ENCODE measurements at regions not wholly inside any gene's neighbourhood (a gene's known extent, or its start where the extent isn't known, plus 50 kb on each side); places are given as distances from the start of the nearest gene placed in this dataset.
"Not testable (repeated sequence)": the region's sequence is repeated elsewhere in the genome, so short reads cannot be mapped to it uniquely, and the experiment has no call there.

DNA sequence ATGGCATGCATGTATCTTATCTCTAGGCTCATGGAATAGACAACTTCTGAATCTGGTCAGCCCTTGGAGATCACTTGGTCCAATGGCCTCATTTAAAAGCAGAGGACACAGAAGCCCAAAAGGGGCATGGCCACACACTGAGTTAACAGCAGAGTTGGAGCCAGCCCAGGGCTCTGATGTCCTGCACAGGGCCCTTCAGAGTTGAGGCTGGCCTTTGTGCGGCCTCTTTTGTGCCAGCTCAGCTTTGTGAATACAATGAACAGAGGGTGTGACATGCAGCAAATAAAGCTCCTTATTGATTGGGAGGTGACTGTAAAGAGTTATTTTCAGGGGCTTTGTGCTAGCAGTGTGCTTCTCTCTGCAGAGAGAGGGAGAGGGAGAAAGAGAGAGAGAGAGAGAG, 150.1 kb upstream of the STK32A start:
- 88% methylated on average over 1 of the region's 1 CpG for WGBS

DNA sequence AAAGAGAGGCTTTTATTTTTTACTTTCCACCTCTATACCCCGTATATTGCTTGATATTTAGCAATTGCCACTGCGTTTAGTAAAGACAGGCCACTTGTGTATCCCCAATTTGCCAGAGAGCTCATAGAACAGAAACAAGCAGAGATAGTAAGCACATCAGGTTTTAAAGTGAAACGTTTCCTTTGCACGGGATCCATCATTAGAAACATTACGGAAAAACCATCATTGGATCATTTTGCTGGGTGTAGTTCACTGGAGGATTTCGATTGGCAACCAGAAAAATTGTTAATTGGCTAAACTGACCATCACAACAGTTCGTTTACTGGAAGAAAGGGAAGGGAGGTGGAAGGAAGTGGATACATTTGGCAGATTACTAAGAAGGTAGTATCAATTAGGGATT, 149.4 kb upstream of the STK32A start:
- H3K4me1 ChIP-seq (ENCODE audit: insufficient read depth, low read length), result peaks cover 5% of the 10 kb centered on the region; the same call in 1 of the 2 replicates
- H3K9me3 ChIP-seq (ENCODE audit: insufficient read depth, low read depth, low read length), result no peaks in the 10 kb centered on the region
- WGBS, result 91% methylated on average over 7 of the region's 7 CpGs
- H3K9ac ChIP-seq (ENCODE audit: low read depth, low read length), result no peak overlapping the region
- no peak overlapping the region for H3K27ac ChIP-seq (ENCODE audit: low read depth, low read length)
- no peaks in the 10 kb centered on the region for H3K36me3 ChIP-seq (ENCODE audit: insufficient read depth, low read length)
- no peaks in the 10 kb centered on the region for H3K27me3 ChIP-seq (ENCODE audit: insufficient read depth, low read length)
- no peak overlapping the region for H3K4me3 ChIP-seq (ENCODE audit: low read length)

More for the DNA sequence above, 150.1 kb upstream of the STK32A start:
- Histone ChIP-seq H3K36me3 (ENCODE audit: insufficient read depth, low read length) (no peaks in the 10 kb centered on the region), H3K27me3 (ENCODE audit: insufficient read depth, low read length) (no peaks in the 10 kb centered on the region), H3K9ac (ENCODE audit: low read depth, low read length) (no peak overlapping the region), H3K4me3 (ENCODE audit: low read length) (no peak overlapping the region), H3K27ac (ENCODE audit: low read depth, low read length) (no peak overlapping the region), H3K4me1 (ENCODE audit: insufficient read depth, low read length) (peaks cover 5% of the 10 kb centered on the region; the same call in 1 of the 2 replicates), H3K9me3 (ENCODE audit: insufficient read depth, low read depth, low read length) (no peaks in the 10 kb centered on the region)

DNA sequence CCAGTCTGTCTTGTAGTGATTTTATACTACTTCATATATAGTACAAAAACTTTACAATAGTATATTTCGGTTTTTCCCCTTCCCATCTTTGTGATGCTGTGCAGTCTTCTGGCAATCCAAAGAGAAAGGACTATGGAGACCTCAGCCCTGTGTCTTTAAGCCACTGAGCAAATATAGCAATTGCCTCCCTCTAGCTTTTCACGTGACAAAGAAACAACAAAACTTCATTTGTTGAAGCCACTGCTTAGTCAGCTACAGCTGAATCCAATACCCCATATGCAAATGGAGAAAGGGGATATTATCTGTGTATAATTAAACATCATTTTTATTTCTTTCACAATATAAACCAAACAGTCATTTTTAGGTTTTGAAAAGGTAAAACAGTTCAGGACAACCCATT, 142.8 kb upstream of the STK32A start:
- no peaks in the 10 kb centered on the region for H3K27me3 ChIP-seq (ENCODE audit: insufficient read depth, low read length)
- H3K36me3 ChIP-seq (ENCODE audit: insufficient read depth, low read length), result no peaks in the 10 kb centered on the region
- no peak overlapping the region for H3K9ac ChIP-seq (ENCODE audit: low read depth, low read length)
- H3K9me3 ChIP-seq (ENCODE audit: insufficient read depth, low read depth, low read length), result no peaks in the 10 kb centered on the region
- no peak overlapping the region for H3K27ac ChIP-seq (ENCODE audit: low read depth, low read length)
- H3K4me1 ChIP-seq (ENCODE audit: insufficient read depth, low read length), result peaks cover 5% of the 10 kb centered on the region
- 80% methylated on average over 2 of the region's 2 CpGs for WGBS
- no peak overlapping the region for H3K4me3 ChIP-seq (ENCODE audit: low read length)

DNA sequence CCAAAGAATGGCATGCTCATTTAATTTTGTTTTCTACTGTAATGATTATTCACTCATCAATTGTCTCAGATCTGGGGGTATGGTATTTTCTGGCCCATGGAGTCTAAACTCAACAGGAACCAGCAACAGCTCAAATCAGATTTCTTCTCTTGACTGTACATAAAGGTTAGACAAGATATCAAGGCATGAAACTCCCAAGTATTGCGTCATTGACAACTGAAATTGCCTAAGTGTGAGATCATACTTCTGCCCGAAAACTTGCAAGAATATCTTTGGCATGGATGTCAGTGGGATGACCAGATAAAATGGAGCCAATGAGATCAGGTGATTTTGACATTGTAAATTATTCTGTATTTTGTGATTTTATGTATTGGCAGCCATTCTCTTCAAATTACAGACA, 141.7 kb upstream of the STK32A start:
- 91% methylated on average over 2 of the region's 2 CpGs for WGBS
- no peaks in the 10 kb centered on the region for H3K27me3 ChIP-seq (ENCODE audit: insufficient read depth, low read length)
- peaks cover 5% of the 10 kb centered on the region for H3K4me1 ChIP-seq (ENCODE audit: insufficient read depth, low read length)
- H3K4me3 ChIP-seq (ENCODE audit: low read length), result no peak overlapping the region
- no peaks in the 10 kb centered on the region for H3K9me3 ChIP-seq (ENCODE audit: insufficient read depth, low read depth, low read length)
- no peak overlapping the region for H3K27ac ChIP-seq (ENCODE audit: low read depth, low read length)
- no peaks in the 10 kb centered on the region for H3K36me3 ChIP-seq (ENCODE audit: insufficient read depth, low read length)
- H3K9ac ChIP-seq (ENCODE audit: low read depth, low read length), result no peak overlapping the region

DNA sequence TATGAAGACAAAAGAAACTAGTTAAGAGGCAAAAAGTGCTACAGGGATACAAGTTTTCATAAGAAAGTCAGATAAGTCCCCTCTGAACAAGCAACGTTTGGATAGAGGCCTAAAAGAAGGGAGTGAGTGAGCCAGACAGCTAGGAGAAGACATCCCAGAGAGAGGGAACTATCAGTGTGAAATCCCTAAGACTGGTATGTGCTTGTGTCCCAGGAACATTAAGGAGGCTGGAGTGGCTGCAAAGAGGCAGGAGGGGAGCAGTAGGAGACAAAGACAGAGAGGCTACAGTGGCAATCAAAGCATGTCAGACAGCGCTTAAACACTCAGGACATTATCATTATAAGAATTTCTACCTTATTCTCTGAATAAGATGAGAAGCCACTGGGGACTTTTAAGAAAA, 139.1 kb upstream of the STK32A start:
- Histone ChIP-seq H3K9ac (ENCODE audit: low read depth, low read length) (no peak overlapping the region), H3K27me3 (ENCODE audit: insufficient read depth, low read length) (no peaks in the 10 kb centered on the region), H3K4me1 (ENCODE audit: insufficient read depth, low read length) (peaks cover 12% of the 10 kb centered on the region), H3K27ac (ENCODE audit: low read depth, low read length) (no peak overlapping the region), H3K9me3 (ENCODE audit: insufficient read depth, low read depth, low read length) (no peaks in the 10 kb centered on the region), H3K4me3 (ENCODE audit: low read length) (no peak overlapping the region), H3K36me3 (ENCODE audit: insufficient read depth, low read length) (no peaks in the 10 kb centered on the region)
- WGBS, result 69% methylated on average over 1 of the region's 2 CpGs

DNA sequence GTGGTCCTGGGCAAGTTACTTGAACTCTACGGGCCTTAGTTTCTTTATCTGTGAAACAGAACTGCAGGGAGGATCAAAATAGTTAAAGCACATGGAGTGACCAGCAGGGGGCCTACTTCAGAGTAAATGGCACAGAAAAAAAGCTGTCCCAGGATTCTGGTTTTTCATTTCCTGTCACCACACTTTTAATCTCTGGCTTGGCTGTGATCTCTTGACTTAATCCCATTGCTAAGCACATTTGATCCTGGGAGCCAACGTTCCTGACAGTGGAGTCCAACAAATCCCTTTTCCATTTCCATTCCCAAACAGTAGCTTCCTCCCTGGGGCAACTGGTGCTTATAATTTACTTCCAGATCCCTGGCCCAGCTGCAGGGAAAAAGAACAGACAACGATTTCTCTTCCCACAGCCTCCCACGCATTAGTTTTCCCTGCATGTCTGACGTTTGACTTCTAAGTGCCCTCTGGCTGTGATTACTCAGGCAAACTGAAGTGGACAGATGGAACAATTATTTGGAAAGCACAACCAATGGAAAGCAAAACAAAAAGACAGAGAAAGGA, 136.5 kb upstream of the STK32A start:
- H3K9me3 ChIP-seq (ENCODE audit: insufficient read depth, low read depth, low read length), result no peaks in the 10 kb centered on the region
- H3K36me3 ChIP-seq (ENCODE audit: insufficient read depth, low read length), result no peaks in the 10 kb centered on the region
- no peak overlapping the region for H3K4me3 ChIP-seq (ENCODE audit: low read length)
- no peaks in the 10 kb centered on the region for H3K27me3 ChIP-seq (ENCODE audit: insufficient read depth, low read length)
- no peak overlapping the region for H3K27ac ChIP-seq (ENCODE audit: low read depth, low read length)
- WGBS, result 30% methylated on average over 5 of the region's 5 CpGs
- H3K9ac ChIP-seq (ENCODE audit: low read depth, low read length), result no peak overlapping the region
- peaks cover 7% of the 10 kb centered on the region for H3K4me1 ChIP-seq (ENCODE audit: insufficient read depth, low read length)

DNA sequence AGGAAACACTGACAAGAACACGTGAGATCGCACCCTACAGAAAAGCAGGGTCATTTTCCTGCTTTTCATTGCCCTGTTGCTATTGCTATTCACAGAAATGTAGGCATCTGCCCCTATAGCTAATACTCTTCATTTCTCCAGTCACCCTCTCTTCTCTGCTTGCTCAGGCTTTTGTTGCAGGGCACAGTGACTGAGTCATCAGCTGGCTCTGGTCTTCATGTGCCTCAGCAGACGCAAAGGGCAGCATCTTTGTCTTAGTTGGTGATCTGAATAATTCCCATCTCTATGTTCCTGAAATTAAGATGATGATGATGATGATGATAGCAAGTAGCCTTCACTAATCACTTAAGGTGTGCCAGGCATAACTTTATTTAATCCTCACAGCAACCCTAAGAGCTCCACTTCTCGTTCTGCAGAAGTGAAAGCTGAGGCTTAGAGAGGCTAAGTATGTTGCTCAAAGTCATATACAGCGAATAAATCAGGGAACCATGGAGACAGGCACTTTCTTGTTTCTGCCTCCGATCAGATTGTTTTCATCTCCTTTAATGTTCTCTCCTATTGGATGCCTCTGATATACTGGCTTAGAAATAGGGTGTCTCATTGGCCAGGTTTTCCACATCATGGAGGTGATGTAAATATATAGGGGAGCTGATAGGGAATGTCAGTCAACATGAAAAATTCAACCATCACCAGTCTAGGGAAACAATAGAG, 133.0 kb upstream of the STK32A start:
- Histone ChIP-seq H3K27ac (ENCODE audit: low read depth, low read length) (no peak overlapping the region), H3K4me1 (ENCODE audit: insufficient read depth, low read length) (peaks cover 7% of the 10 kb centered on the region; the same call in 1 of the 2 replicates), H3K27me3 (ENCODE audit: insufficient read depth, low read length) (no peaks in the 10 kb centered on the region), H3K4me3 (ENCODE audit: low read length) (no peak overlapping the region), H3K36me3 (ENCODE audit: insufficient read depth, low read length) (no peaks in the 10 kb centered on the region), H3K9me3 (ENCODE audit: insufficient read depth, low read depth, low read length) (no peaks in the 10 kb centered on the region), H3K9ac (ENCODE audit: low read depth, low read length) (no peak overlapping the region)
- WGBS, result 89% methylated on average over 6 of the region's 6 CpGs

DNA sequence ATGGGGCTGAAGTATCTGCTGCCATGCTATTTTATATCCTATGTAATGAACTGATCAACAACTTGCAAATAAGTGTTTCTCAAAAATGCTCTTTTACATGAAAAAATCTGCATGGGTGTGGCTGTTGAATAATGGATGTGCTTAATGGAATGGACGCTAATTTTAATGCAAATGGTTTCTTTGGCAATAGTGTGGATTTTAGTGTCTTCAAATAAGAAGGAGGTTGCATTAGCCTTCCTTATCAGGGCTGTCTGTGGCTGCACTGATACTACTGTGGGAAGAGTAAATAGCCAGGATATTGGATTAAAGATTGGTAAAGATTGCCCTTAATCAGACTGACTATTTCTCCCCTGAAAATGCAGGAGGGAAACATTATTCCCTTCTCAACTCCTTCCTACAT, 121.9 kb upstream of the STK32A start:
- Histone ChIP-seq H3K27me3 (ENCODE audit: insufficient read depth, low read length) (no peaks in the 10 kb centered on the region), H3K27ac (ENCODE audit: low read depth, low read length) (no peak overlapping the region), H3K9ac (ENCODE audit: low read depth, low read length) (no peak overlapping the region), H3K4me3 (ENCODE audit: low read length) (no peak overlapping the region), H3K4me1 (ENCODE audit: insufficient read depth, low read length) (no peaks in the 10 kb centered on the region), H3K9me3 (ENCODE audit: insufficient read depth, low read depth, low read length) (no peaks in the 10 kb centered on the region), H3K36me3 (ENCODE audit: insufficient read depth, low read length) (no peaks in the 10 kb centered on the region)
- WGBS, result 82% methylated on average over 1 of the region's 1 CpG

DNA sequence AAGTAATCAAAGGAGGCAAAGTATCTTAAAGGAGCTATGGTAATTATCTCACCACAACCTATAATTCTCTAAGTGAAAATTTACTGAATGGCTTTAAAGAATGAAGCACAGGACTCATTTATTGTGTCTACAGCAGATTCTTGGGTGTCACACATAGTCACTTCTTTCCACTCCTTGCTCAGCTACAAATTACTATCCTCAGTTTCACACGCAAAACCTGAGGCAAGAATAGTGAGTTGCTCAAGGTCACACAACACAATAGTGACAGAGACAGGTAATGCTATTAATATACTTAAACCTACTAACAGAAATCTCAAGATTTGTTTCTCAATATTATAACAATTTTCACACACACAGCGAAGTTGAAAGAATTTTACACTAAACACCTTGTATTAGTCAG, 120.9 kb upstream of the STK32A start:
- H3K36me3 ChIP-seq (ENCODE audit: insufficient read depth, low read length), result no peaks in the 10 kb centered on the region
- no peak overlapping the region for H3K4me3 ChIP-seq (ENCODE audit: low read length)
- H3K27ac ChIP-seq (ENCODE audit: low read depth, low read length), result no peak overlapping the region
- H3K9me3 ChIP-seq (ENCODE audit: insufficient read depth, low read depth, low read length), result no peaks in the 10 kb centered on the region
- 90% methylated on average over 1 of the region's 2 CpGs for WGBS
- no peaks in the 10 kb centered on the region for H3K4me1 ChIP-seq (ENCODE audit: insufficient read depth, low read length)
- H3K9ac ChIP-seq (ENCODE audit: low read depth, low read length), result no peak overlapping the region
- no peaks in the 10 kb centered on the region for H3K27me3 ChIP-seq (ENCODE audit: insufficient read depth, low read length)

DNA sequence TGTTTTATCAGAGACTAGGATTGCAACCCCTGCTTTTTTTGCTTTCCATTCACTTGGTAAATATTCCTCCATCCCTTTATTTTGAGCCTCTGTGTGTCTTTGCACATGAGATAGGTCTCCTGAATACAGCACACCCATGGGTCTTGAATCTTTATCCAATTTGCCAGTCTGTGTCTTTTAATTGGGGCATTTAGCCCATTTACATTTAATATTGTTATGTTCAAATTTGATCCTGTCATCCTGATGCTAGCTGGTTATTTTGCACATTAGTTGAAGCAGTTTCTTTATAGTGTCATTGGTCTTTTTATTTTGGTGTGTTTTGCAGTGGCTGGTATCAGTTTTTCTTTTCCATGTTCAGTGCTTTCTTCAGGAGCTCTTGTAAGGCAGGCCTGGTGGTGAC, 95.1 kb upstream of the STK32A start:
- H3K27me3 ChIP-seq (ENCODE audit: insufficient read depth, low read length); H3K9me3 ChIP-seq (ENCODE audit: insufficient read depth, low read depth, low read length); H3K36me3 ChIP-seq (ENCODE audit: insufficient read depth, low read length); H3K4me3 ChIP-seq (ENCODE audit: low read length); H3K9ac ChIP-seq (ENCODE audit: low read depth, low read length); H3K27ac ChIP-seq (ENCODE audit: low read depth, low read length); H3K4me1 ChIP-seq (ENCODE audit: insufficient read depth, low read length): not testable (repeated sequence)

DNA sequence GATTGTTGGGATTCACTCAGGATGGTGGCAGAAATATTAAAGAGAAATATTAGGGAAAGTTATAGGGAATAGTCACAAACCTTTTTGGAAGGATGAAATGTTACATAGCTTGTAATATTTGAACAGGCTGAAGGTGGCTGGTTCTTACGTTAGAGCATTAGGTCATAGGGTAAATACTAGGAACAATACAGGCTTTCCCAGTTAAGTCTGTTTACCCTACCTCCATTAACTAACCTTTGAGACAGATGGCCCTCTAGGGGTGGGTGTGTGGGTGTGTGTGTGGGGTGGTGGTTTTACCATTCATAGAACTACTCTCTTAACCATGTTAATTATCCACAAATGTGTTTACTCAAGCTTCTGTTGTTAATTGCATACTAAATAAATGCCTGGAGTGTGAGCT, 94.3 kb upstream of the STK32A start:
- Histone ChIP-seq H3K36me3 (ENCODE audit: insufficient read depth, low read length) (no peaks in the 10 kb centered on the region), H3K4me1 (ENCODE audit: insufficient read depth, low read length) (no peaks in the 10 kb centered on the region), H3K4me3 (ENCODE audit: low read length) (no peak overlapping the region), H3K27me3 (ENCODE audit: insufficient read depth, low read length) (no peaks in the 10 kb centered on the region), H3K9me3 (ENCODE audit: insufficient read depth, low read depth, low read length) (peaks cover 3% of the 10 kb centered on the region; the same call in 1 of the 2 replicates), H3K27ac (ENCODE audit: low read depth, low read length) (no peak overlapping the region), H3K9ac (ENCODE audit: low read depth, low read length) (no peak overlapping the region)
- 100% methylated on average over 1 of the region's 1 CpG for WGBS

DNA sequence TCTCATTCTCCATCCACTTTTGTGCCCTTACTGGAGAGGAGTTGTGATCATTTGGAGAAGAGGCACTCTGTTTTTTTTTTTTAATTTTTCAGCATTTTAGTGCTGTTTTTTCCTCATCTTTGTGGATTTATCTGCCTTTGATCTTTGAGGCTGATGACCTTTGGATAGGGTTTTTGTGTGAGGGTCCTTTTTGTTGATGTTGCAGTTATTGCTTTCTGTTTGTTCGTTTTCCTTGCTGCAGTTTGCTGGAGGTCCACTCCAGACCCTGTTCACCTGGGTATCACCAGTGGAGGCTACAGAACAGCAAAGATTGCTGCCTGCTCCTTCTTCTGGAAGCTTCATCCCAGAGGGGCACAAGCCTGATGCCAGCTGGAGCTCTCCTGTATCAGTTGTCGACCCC, 93.2 kb upstream of the STK32A start:
- H3K9me3 ChIP-seq (ENCODE audit: insufficient read depth, low read depth, low read length); H3K36me3 ChIP-seq (ENCODE audit: insufficient read depth, low read length); H3K4me1 ChIP-seq (ENCODE audit: insufficient read depth, low read length); H3K27ac ChIP-seq (ENCODE audit: low read depth, low read length); H3K27me3 ChIP-seq (ENCODE audit: insufficient read depth, low read length); H3K9ac ChIP-seq (ENCODE audit: low read depth, low read length); H3K4me3 ChIP-seq (ENCODE audit: low read length): not testable (repeated sequence)
- WGBS, result 92% methylated on average over 2 of the region's 2 CpGs
